Gastrocnemius medialis (tissue), 4 donors: ENCODE measurements at regions not wholly inside any gene's neighbourhood (a gene's known extent, or its start where the extent isn't known, plus 50 kb on each side); places are given as distances from the start of the nearest gene placed in this dataset.

Source experiments
- ATAC-seq, 2 donors: fragments of 150-250 bp; one replicate each; pipeline ENCODE4 v1.9.1; 2016
- DNase-seq, 2 donors: peaks; one replicate each; pipeline ENCODE4 v3.0.0-alpha.2; 2019
- H3K27ac ChIP-seq, 4 donors: fragments of 200-600 bp; sonication (generic); 1 replicate in 1 of 4; 2 replicates in 3 of 4; pipeline ENCODE4 v1.5.1; 2016 to 2018; ENCODE audit warnings: mild to moderate bottlenecking in 2 of 4, moderate library complexity in 1 of 4
- H3K27me3 ChIP-seq, 3 donors: fragments of 200-600 bp; sonication (generic) in 2 of 3; 1 replicate in 1 of 3; 2 replicates in 2 of 3; pipeline versions ENCODE4 v1.5.1 to v1.6.0; 2016 to 2019; ENCODE audit warnings: mild to moderate bottlenecking in 1 of 3, moderate library complexity in 1 of 3
- H3K36me3 ChIP-seq, 2 donors: fragments of 200-600 bp; sonication (generic) in 1 of 2; one replicate each; pipeline ENCODE4 v1.5.1; 2017 to 2018
- H3K4me1 ChIP-seq, 2 donors: fragments of 200-600 bp; sonication (generic) in 1 of 2; one replicate each; pipeline ENCODE4 v1.5.1; 2016 to 2017; ENCODE audit warnings: mild to moderate bottlenecking in 2 of 2
- H3K4me3 ChIP-seq, 4 donors: fragments of 200-600 bp; sonication (generic) in 3 of 4; 1 replicate in 1 of 4; 2 replicates in 3 of 4; pipeline ENCODE4 v1.5.1; 2016 to 2019; ENCODE audit warnings: mild to moderate bottlenecking in 2 of 4
- H3K9me3 ChIP-seq, 3 donors: fragments of 200-600 bp; sonication (generic) in 2 of 3; 1 replicate in 1 of 3; 2 replicates in 2 of 3; pipeline ENCODE4 v1.5.1; 2016 to 2019
- CTCF ChIP-seq, 5 experiments: fragments of 450-650 bp in 3 of 5; fragments of 200-600 bp in 2 of 5; sonication (generic) in 2 of 5; IDR thresholded peaks in 4 of 5; conservative IDR thresholded peaks in 1 of 5; 1 replicate in 4 of 5; 2 replicates in 1 of 5; pipeline ENCODE4 v1.5.1; 2016 to 2019; ENCODE audit warnings: antibody characterized with exemption in 5 of 5, mild to moderate bottlenecking in 3 of 5, moderate library complexity in 3 of 5
- POLR2A ChIP-seq, 2 donors: fragments of 450-650 bp; IDR thresholded peaks; one replicate each; pipeline ENCODE4 v1.6.1; 2017; ENCODE audit warnings: antibody characterized with exemption in 2 of 2, mild to moderate bottlenecking in 2 of 2, moderate library complexity in 2 of 2
- in situ Hi-C, 4 donors: fragments of 200-750 bp; cut with MboI; loops; one replicate each; pipeline versions ENCODE4 v1.15.0 to v1.8.0; 2017; ENCODE audit warnings: low sequenced_read_pairs in 4 of 4
- intact Hi-C: fragments of 100-400 bp; cut with DNase I; formaldehyde crosslinking; loops from one replicate; pipeline ENCODE4 v1.15.1; 2023; ENCODE audit warnings: low total_unique reads

- H3K9me3 ChIP-seq, result no peaks in the 10 kb centered on the region
- H3K27me3 ChIP-seq, result no peaks in the 10 kb centered on the region
- DNase-seq (no peak), ATAC-seq (no peak)
- no peak for TF ChIP-seq POLR2A (IDR thresholded peaks at IDR 0.05)
- no peak for TF ChIP-seq CTCF (IDR thresholded peaks at IDR 0.05 in 4 of 5, conservative IDR thresholded peaks at IDR 0.05 in 1 of 5)
- no peak overlapping the region for H3K4me3 ChIP-seq
- H3K27ac ChIP-seq, result no peak overlapping the region
- intact Hi-C loops, result no loop called here
- H3K4me1 ChIP-seq, result no peaks in the 10 kb centered on the region
- in situ Hi-C loops, result no loop called here
- H3K36me3 ChIP-seq, result no peaks in the 10 kb centered on the region
Measured at GRCh38 chr19:31943778-31944177, 401.6 kb upstream of the ZNF507 start.

GRCh38 chr19:31944326-31944725 is 401.1 kb upstream of the ZNF507 start:
- no peaks in the 10 kb centered on the region for H3K36me3 ChIP-seq
- H3K27me3 ChIP-seq, result no peaks in the 10 kb centered on the region
- TF ChIP-seq POLR2A (IDR thresholded peaks at IDR 0.05) (no peak), CTCF (IDR thresholded peaks at IDR 0.05 in 4 of 5, conservative IDR thresholded peaks at IDR 0.05 in 1 of 5) (no peak)
- H3K27ac ChIP-seq, result no peak overlapping the region
- ATAC-seq (no peak), DNase-seq (no peak)
- intact Hi-C loops, result no loop called here
- H3K4me3 ChIP-seq, result no peak overlapping the region
- no peaks in the 10 kb centered on the region for H3K9me3 ChIP-seq
- no peaks in the 10 kb centered on the region for H3K4me1 ChIP-seq
- in situ Hi-C loops, result no loop called here

- in situ Hi-C loops, result no loop called here
- Histone ChIP-seq H3K4me3 (no peak overlapping the region), H3K36me3 (no peaks in the 10 kb centered on the region), H3K27ac (no peak overlapping the region), H3K9me3 (no peaks in the 10 kb centered on the region), H3K27me3 (no peaks in the 10 kb centered on the region), H3K4me1 (no peaks in the 10 kb centered on the region)
- intact Hi-C loops, result no loop called here
- ATAC-seq (no peak), DNase-seq (no peak)
- TF ChIP-seq CTCF (IDR thresholded peaks at IDR 0.05 in 4 of 5, conservative IDR thresholded peaks at IDR 0.05 in 1 of 5), result no peak
- no peak for TF ChIP-seq POLR2A (IDR thresholded peaks at IDR 0.05)
Measured at GRCh38 chr19:31946491-31946890, 398.9 kb upstream of the ZNF507 start.

- no peaks in the 10 kb centered on the region for H3K4me1 ChIP-seq
- in situ Hi-C loops (no loop called here), intact Hi-C loops (no loop called here)
- H3K36me3 ChIP-seq, result no peaks in the 10 kb centered on the region
- H3K27me3 ChIP-seq, result no peaks in the 10 kb centered on the region
- H3K4me3 ChIP-seq, result no peak overlapping the region
- no peak for ATAC-seq
- TF ChIP-seq POLR2A (IDR thresholded peaks at IDR 0.05), result no peak
- no peak for TF ChIP-seq CTCF (IDR thresholded peaks at IDR 0.05 in 4 of 5, conservative IDR thresholded peaks at IDR 0.05 in 1 of 5)
- DNase-seq, result no peak
- no peaks in the 10 kb centered on the region for H3K9me3 ChIP-seq
- H3K27ac ChIP-seq, result no peak overlapping the region
Measured at GRCh38 chr19:31947436-31948115, 397.8 kb upstream of the ZNF507 start.

- no peak for DNase-seq
- Histone ChIP-seq H3K36me3 (no peaks in the 10 kb centered on the region), H3K4me1 (no peaks in the 10 kb centered on the region), H3K27ac (no peak overlapping the region), H3K27me3 (no peaks in the 10 kb centered on the region), H3K4me3 (no peak overlapping the region), H3K9me3 (no peaks in the 10 kb centered on the region)
- intact Hi-C loops (no loop called here), in situ Hi-C loops (no loop called here)
- TF ChIP-seq POLR2A (IDR thresholded peaks at IDR 0.05) (no peak), CTCF (IDR thresholded peaks at IDR 0.05 in 4 of 5, conservative IDR thresholded peaks at IDR 0.05 in 1 of 5) (no peak)
- no peak for ATAC-seq
Measured at GRCh38 chr19:31952693-31953092, 392.7 kb upstream of the ZNF507 start.
